ENCODE measurements at regions not wholly inside any gene's neighbourhood (a gene's known extent, or its start where the extent isn't known, plus 50 kb on each side); places are given as distances from the start of the nearest gene placed in this dataset.
"Not testable (repeated sequence)": the region's sequence is repeated elsewhere in the genome, so short reads cannot be mapped to it uniquely, and the experiment has no call there.

GRCh38 chrX:92830083-92830482 lies 843.3 kb downstream of the NAP1L3 start:
- H2AFZ ChIP-seq (ENCODE audit: insufficient read depth, low read length, poor library complexity); H4K12ac ChIP-seq (ENCODE audit: low read depth, low read length); H3K4ac ChIP-seq (ENCODE audit: low read depth, low read length); H3K36me3 ChIP-seq (ENCODE audit: control insufficient read depth in 1 of 2, insufficient read depth in 2 of 2, low read length in 2 of 2); H3K18ac ChIP-seq (ENCODE audit: low read length); H3K9me3 ChIP-seq (ENCODE audit: insufficient read depth, low read depth, low read length); H2AK5ac ChIP-seq (ENCODE audit: low read length); H3K4me1 ChIP-seq (ENCODE audit: control insufficient read depth in 1 of 2, insufficient read depth in 2 of 2, low read length in 2 of 2); H3K79me2 ChIP-seq (ENCODE audit: control insufficient read depth, insufficient read depth, low read length, poor library complexity); H3K4me2 ChIP-seq (ENCODE audit: low read length); H2BK12ac ChIP-seq (ENCODE audit: low read length); H2BK120ac ChIP-seq (ENCODE audit: insufficient read depth, low read length, poor library complexity); H2BK5ac ChIP-seq (ENCODE audit: low read depth, low read length, poor library complexity); H3K79me1 ChIP-seq (ENCODE audit: low read length); H4K91ac ChIP-seq (ENCODE audit: low read depth, low read length); H3K23ac ChIP-seq (ENCODE audit: low read length); H3K9ac ChIP-seq (ENCODE audit: low read length); H3K27me3 ChIP-seq (ENCODE audit: insufficient read depth, low read length); H3K14ac ChIP-seq (ENCODE audit: low read length); H3K27ac ChIP-seq (ENCODE audit: low read depth, low read length); H3K4me3 ChIP-seq (ENCODE audit: low read depth, low read length); DNase-seq; H4K8ac ChIP-seq (ENCODE audit: low read depth, low read length): not testable (repeated sequence)
- WGBS (ENCODE audit: extremely low coverage, insufficient coverage, insufficient read length) = no CpG with 5 or more reads among the region's 6 CpGs

- WGBS (ENCODE audit: extremely low coverage, insufficient coverage, insufficient read length) = no CpG with 5 or more reads among the region's 30 CpGs
- not testable (repeated sequence) for H3K79me2 ChIP-seq (ENCODE audit: control insufficient read depth, insufficient read depth, low read length, poor library complexity); H3K79me1 ChIP-seq (ENCODE audit: low read length); H2BK120ac ChIP-seq (ENCODE audit: insufficient read depth, low read length, poor library complexity); H3K9ac ChIP-seq (ENCODE audit: low read length); H2BK5ac ChIP-seq (ENCODE audit: low read depth, low read length, poor library complexity); H3K4ac ChIP-seq (ENCODE audit: low read depth, low read length); H3K4me3 ChIP-seq (ENCODE audit: low read depth, low read length); H3K23ac ChIP-seq (ENCODE audit: low read length); H4K8ac ChIP-seq (ENCODE audit: low read depth, low read length); H3K18ac ChIP-seq (ENCODE audit: low read length); DNase-seq; H4K12ac ChIP-seq (ENCODE audit: low read depth, low read length); H3K36me3 ChIP-seq (ENCODE audit: control insufficient read depth in 1 of 2, insufficient read depth in 2 of 2, low read length in 2 of 2); H2AFZ ChIP-seq (ENCODE audit: insufficient read depth, low read length, poor library complexity); H3K4me2 ChIP-seq (ENCODE audit: low read length); H4K91ac ChIP-seq (ENCODE audit: low read depth, low read length); H2BK12ac ChIP-seq (ENCODE audit: low read length); H3K4me1 ChIP-seq (ENCODE audit: control insufficient read depth in 1 of 2, insufficient read depth in 2 of 2, low read length in 2 of 2); H3K9me3 ChIP-seq (ENCODE audit: insufficient read depth, low read depth, low read length); H2AK5ac ChIP-seq (ENCODE audit: low read length); H3K27me3 ChIP-seq (ENCODE audit: insufficient read depth, low read length); H3K14ac ChIP-seq (ENCODE audit: low read length); H3K27ac ChIP-seq (ENCODE audit: low read depth, low read length)
Measured at GRCh38 chrX:92821580-92822152, 851.7 kb downstream of the NAP1L3 start.

DNA sequence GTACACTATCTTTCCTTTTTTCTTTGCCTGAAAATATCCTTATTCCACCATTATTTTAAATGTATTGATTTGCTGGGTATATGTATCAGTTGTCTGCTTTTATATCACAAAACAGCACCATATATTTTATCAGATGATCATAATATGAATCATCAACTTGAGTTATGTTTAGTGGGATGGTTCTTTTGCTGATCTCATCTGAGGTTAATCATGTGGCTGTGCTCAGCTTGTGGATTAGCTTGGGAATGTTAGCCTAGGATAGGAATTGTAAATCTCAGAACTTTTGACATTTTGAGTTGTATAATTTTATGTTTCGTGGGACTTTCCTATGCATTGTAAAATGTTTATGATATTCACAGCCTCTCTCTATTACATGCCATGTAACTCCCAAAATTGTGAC lies 881.3 kb downstream of the NAP1L3 start:
- H3K4me3 ChIP-seq (ENCODE audit: low read depth, low read length); H3K9ac ChIP-seq (ENCODE audit: low read length); H3K9me3 ChIP-seq (ENCODE audit: insufficient read depth, low read depth, low read length); H3K27ac ChIP-seq (ENCODE audit: low read depth, low read length); H3K36me3 ChIP-seq (ENCODE audit: control insufficient read depth in 1 of 2, insufficient read depth in 2 of 2, low read length in 2 of 2); H3K4me2 ChIP-seq (ENCODE audit: low read length); H2BK12ac ChIP-seq (ENCODE audit: low read length); H3K4me1 ChIP-seq (ENCODE audit: control insufficient read depth in 1 of 2, insufficient read depth in 2 of 2, low read length in 2 of 2); H3K18ac ChIP-seq (ENCODE audit: low read length); DNase-seq; H3K79me1 ChIP-seq (ENCODE audit: low read length); H4K12ac ChIP-seq (ENCODE audit: low read depth, low read length); H2AK5ac ChIP-seq (ENCODE audit: low read length); H2BK5ac ChIP-seq (ENCODE audit: low read depth, low read length, poor library complexity); H4K91ac ChIP-seq (ENCODE audit: low read depth, low read length); H4K8ac ChIP-seq (ENCODE audit: low read depth, low read length); H2BK120ac ChIP-seq (ENCODE audit: insufficient read depth, low read length, poor library complexity); H3K27me3 ChIP-seq (ENCODE audit: insufficient read depth, low read length); H3K14ac ChIP-seq (ENCODE audit: low read length); H2AFZ ChIP-seq (ENCODE audit: insufficient read depth, low read length, poor library complexity); H3K79me2 ChIP-seq (ENCODE audit: control insufficient read depth, insufficient read depth, low read length, poor library complexity); H3K23ac ChIP-seq (ENCODE audit: low read length); H3K4ac ChIP-seq (ENCODE audit: low read depth, low read length): not testable (repeated sequence)
- WGBS (ENCODE audit: extremely low coverage, insufficient coverage, insufficient read length) = no CpG with 5 or more reads among the region's 1 CpG

GRCh38 chrX:92780075-92780474 lies 893.3 kb downstream of the NAP1L3 start:
- not testable (repeated sequence) for H3K4ac ChIP-seq (ENCODE audit: low read depth, low read length); H2BK12ac ChIP-seq (ENCODE audit: low read length); H2AFZ ChIP-seq (ENCODE audit: insufficient read depth, low read length, poor library complexity); H3K18ac ChIP-seq (ENCODE audit: low read length); H3K79me1 ChIP-seq (ENCODE audit: low read length); H3K27ac ChIP-seq (ENCODE audit: low read depth, low read length); DNase-seq; H4K91ac ChIP-seq (ENCODE audit: low read depth, low read length); H3K4me1 ChIP-seq (ENCODE audit: control insufficient read depth in 1 of 2, insufficient read depth in 2 of 2, low read length in 2 of 2); H3K79me2 ChIP-seq (ENCODE audit: control insufficient read depth, insufficient read depth, low read length, poor library complexity); H3K4me3 ChIP-seq (ENCODE audit: low read depth, low read length); H2BK5ac ChIP-seq (ENCODE audit: low read depth, low read length, poor library complexity); H3K4me2 ChIP-seq (ENCODE audit: low read length); H2AK5ac ChIP-seq (ENCODE audit: low read length); H4K12ac ChIP-seq (ENCODE audit: low read depth, low read length); H3K14ac ChIP-seq (ENCODE audit: low read length); H3K23ac ChIP-seq (ENCODE audit: low read length); H4K8ac ChIP-seq (ENCODE audit: low read depth, low read length); H3K36me3 ChIP-seq (ENCODE audit: control insufficient read depth in 1 of 2, insufficient read depth in 2 of 2, low read length in 2 of 2); H3K9ac ChIP-seq (ENCODE audit: low read length); H3K27me3 ChIP-seq (ENCODE audit: insufficient read depth, low read length); H3K9me3 ChIP-seq (ENCODE audit: insufficient read depth, low read depth, low read length); H2BK120ac ChIP-seq (ENCODE audit: insufficient read depth, low read length, poor library complexity)
